HG02852 (cell line): ENCODE measurements at regions not wholly inside any gene's neighbourhood (a gene's known extent, or its start where the extent isn't known, plus 50 kb on each side); places are given as distances from the start of the nearest gene placed in this dataset.
"Not testable (repeated sequence)": the region's sequence is repeated elsewhere in the genome, so short reads cannot be mapped to it uniquely, and the experiment has no call there.

Experiments used
- ATAC-seq: cut with Tn5 transposase; IDR thresholded peaks from one replicate; pipeline ENCODE4 v1.9.1; 2021; ENCODE audit warnings: mild to moderate bottlenecking, moderate library complexity; ENCODE audit not compliant: unreplicated experiment

DNA sequence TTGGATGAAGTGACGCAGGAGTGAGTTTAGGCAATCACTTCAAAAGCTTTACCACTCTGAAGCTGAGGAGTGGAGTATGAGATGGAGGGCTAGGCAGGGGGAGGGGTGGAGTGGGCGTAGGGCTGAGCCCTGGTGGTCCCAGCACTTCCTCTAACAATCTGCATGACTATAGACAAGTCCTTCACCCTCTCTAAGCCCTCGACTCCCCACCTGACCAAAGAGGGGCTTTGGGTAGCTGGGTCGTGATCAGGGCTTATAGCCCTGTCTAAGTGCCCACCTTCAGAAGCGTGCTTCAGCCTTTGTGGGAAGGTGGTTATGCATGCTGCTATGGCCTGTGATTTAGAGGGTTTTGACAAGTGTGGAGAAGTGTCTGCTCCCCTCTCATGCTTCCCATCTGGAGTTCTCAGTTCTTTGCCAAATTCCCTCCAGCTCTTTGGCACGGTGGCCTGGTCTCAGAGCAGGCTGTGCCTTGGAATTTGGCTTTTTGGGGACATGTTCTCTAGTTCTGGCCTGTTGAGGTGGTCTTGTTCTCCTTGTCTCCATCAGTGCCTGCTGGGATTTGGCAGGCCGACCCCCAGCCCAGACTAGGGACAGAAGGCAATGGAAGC, 53.0 kb downstream of the ACTBL2 start:
- no peak for ATAC-seq

DNA sequence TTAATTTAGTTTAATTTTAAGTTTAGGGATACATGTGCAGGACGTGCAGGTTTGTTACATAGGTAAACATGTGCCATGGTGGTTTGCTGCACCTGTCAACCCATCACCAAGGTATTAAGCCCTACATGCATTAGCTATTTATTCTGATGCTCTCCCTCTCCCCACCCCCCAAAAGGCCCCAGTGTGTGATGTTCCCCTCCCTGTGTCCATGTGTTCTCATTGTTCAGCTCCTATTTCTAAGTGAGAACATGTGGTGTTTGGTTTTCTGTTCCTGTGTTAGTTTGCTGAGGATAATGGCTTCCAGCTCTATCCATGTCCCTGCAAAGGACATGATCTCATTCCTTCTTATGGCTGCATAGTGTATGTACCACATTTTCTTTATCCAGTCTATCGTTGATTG, 53.6 kb downstream of the ACTBL2 start:
- not testable (repeated sequence) for ATAC-seq

DNA sequence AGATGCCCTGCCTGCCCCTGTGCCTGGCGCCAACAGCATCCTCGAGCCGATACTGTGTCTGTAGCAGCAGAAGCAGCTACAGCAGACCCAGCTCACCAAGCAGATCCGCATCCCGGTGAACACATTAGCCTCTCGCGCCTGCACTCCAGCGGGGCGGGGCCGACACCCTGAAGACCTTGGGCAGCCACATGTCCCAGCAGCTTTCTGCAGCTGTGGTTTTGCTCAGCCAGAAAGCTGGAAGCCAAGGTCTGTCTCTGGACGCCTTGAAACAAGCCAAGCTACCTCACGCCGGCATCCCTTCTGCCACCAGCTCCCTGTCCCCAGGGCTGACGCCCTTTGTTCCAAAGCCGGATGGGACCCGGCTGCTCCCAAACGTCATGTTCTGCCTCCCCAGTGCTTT, 59.6 kb downstream of the ACTBL2 start:
- ATAC-seq, result no peak

DNA sequence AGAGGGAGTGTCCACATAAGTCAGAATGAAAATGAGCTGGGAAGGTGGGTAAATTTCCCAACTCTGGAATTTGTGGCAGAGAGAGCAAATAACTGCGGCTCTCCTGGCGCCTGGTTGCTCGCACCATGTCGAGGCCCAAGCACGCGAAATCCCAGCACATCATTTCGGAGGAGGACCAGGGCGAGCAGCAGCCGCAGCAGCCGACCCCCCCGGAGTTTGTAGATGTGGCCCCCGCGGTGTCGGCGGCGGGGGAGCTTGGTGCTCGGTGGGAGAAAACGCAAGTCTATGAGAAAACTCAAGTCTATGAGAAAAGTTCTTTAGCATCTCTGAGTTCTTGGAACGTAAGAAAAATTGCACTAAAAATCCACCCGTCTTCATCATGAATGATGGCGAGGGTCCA, 60.3 kb downstream of the ACTBL2 start:
- no peak for ATAC-seq

DNA sequence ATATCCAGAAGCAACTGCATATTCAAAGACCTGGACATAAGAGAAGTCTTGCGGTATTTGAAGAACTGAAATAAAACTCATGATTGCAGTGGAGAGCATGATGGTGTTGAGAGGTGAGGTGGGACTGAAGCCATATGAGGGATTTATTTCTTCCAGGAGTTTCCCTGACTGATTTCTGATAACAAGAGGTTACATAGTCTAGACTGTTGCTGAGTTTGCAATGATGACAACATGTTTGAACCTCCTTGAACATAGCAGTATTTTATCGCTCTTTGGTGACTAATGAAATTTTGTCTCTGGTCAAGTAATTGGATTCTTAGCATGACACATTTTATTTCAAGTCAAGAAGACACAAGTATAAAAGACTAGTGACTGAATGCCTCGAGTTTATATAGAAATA, 61.8 kb downstream of the ACTBL2 start:
- no peak for ATAC-seq

DNA sequence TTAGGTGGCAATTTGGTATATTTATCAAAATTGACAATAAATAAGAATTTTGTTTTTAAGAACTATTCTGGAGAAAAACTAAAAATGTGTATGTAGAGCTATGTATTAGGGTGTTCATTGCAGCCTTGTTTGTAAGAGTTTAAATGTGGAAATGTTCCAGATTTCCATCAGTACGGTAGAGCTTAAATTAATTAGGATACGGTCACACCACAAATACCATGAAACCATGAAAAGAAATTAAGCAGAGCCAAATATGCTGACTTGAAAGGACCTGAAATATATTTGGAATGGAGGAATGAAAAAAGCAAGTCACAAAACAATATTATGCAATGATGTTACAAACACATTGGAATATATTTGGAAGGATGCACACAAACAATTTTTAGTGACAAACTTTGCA, 64.6 kb downstream of the ACTBL2 start:
- ATAC-seq, result no peak

DNA sequence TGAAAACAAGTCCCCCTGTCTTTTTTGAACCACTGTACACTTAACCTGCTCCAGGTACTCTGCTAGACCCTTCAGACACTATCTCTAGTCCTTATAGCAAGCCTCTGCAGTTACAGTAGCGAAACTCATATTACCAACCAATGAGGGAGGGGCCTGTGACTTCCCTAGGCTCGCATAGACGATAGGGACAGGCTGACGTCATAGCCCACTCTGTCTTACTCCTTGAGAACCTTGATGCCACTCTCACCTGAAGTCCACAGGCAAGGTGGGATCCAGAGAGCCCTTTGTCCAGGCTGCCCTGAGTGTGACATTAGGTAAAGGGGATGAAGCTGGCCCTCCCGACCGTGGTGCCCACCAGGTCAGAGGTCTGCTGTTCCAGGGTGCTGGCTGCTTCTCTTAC, 65.3 kb downstream of the ACTBL2 start:
- ATAC-seq, result no peak

DNA sequence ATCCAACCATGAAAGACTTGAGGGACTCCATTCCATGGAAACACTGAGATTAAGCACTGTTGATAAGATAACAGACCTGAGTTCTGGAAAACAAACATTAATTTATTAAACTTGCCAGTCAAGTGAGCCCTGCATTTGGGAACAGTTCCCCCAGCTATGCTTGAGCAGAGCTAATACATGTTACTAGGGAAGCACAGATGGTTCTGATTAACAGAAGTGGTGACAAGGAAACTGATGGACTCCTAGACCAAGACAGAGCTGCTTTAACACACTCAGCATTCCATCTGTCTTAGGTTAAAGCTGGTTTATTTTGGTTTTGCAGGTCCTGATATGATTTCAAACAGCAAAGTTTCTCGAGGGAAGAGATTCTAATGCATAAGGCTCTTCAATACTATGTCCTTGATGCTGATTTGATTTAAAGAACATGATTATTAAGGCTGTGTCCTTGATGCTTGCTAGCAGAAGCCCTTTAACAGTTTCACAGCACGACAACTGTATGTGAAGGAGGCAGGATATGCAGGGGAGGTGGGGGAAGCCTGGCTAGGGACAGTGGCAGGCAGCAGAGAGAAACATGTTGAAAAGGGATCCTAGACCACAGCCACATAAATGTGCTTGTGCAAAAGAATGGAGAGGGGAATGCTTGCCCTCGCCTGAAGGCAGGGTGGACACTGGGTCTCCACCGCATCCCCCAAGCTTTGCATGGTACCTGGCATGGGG, 66.2 kb downstream of the ACTBL2 start:
- no peak for ATAC-seq

DNA sequence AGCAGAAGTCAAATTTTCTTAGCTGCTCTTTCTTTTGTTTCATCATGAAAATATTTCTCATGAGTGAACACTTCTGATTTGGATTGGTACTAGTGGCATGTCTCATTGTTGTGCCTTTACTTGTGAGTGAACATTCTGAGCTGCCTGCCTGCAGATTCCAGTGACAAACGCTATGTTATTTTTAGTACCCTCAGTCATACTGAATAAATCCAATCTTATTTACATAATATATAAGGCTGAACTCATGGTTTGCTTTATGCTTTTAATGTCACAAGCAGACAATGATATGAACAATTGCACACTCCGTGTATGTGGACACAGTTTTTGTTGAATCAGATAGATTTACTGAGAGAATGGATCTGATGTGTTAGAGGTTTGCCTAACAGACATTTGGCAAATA, 67.8 kb downstream of the ACTBL2 start:
- ATAC-seq, result no peak

DNA sequence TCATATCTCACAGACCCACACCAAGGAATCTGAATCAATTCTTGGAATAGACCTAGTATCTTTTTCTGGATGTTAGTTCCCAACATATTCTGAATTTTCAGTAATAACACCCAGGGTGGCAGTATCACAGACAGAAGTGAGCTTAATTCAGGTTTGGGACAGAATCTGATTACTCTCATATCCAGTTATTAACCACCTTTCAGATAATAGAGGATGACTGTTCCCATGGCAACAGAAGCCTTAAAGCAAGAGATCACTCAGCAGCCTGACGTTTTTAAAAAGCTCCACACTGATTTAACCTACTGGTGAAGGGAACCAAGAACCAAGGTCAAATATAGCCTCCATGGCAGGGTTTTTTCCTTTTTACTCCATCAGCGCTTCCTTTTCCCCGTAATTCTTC, 68.4 kb downstream of the ACTBL2 start:
- no peak for ATAC-seq

DNA sequence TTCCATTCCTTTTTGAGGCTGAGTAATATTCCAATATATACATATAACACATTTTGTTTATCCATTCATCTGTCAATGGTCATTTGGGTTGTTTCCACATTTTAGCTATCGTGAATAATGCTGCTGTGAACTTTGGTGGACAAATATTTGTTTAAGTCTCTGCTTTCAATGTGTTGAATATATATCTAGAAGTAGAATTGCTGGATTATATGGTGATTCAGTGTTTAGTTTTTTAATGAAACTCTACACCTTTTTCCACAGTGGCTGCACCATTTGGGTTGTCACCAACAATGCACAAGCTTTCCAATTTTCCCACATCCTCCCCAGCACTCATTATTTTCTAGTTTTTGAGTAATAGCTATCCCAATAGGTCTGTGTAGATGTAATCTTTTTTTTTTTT, 69.5 kb downstream of the ACTBL2 start:
- no peak for ATAC-seq

DNA sequence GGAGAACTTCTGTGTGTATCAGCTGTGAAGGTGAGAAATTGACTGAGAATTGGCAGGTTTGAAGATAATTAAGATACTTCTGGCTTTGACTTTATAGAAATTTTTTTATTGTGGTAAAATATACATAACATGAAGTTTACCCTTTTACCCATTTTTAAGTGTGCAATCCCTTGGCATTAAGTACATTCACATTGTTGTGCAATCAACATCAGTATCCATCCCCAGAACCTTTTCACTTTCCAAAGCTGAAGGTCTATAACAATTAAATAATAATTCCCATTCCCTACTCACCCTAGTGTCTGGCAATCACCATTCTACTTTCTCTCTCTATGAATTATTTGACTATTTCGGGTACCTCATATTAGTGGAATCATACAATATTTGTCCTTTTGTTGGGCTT, 69.9 kb downstream of the ACTBL2 start:
- no peak for ATAC-seq

DNA sequence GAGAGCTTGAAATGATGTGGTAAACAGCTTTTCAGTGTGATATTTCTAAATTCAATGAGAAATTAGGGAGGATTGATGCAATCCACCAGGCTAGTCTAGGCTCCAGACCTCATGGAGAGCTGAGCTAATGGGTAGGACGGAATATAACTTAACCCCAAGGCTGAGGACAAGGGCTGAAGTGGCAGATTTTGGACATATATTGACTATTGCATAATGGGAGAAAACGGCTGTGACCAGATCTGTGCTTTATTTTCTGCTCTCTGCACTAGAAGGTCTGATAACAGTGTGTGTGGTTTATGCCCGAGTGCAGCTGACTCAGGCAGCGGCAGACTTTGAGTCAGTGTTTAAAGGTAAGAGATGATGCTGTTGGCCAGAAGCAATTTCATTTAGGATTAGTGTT, 70.6 kb downstream of the ACTBL2 start:
- no peak for ATAC-seq

DNA sequence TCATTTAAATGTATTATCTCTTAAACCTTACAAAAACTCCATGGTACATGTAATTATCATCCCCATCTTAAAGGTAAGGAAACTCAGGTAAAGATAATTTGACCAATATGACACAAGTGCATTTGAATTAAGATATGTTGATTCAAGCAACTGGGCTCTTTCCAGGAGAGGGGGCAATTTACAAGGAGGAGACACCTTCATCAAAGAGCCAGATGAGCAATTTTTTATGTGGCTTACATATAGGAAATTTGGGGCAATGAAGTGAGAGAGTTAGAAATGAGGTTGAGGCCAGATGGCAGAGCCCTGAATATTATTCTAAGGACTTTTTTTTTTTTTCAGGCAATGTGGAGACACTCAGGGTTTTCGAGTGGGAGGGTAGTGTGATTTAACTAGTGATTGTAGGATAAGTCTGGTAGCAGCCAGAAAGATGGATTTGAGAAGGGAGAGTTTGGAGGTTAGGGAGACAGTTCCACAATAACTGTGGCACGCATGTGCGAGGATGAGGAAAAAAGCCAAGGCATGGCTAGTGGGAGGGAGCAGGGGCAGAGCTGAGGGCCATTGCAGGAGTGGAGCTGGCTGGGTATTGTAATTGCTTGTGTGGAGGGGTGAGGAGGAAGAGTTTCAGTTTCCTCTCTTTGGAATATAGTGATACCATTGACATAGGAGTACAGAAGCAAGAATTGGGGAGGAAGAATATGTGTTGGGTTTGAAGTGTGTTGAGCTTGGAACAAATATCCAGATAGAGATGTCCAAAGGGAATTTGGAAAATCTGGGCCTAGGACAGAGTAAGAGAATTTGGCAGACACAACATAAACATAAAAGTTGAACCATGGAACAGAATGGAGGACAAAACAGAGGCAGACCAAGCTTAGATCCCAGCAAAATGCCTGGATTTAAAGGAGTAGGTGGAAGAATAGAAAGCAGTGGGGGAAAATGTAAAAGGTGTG, 72.0 kb downstream of the ACTBL2 start:
- no peak for ATAC-seq

DNA sequence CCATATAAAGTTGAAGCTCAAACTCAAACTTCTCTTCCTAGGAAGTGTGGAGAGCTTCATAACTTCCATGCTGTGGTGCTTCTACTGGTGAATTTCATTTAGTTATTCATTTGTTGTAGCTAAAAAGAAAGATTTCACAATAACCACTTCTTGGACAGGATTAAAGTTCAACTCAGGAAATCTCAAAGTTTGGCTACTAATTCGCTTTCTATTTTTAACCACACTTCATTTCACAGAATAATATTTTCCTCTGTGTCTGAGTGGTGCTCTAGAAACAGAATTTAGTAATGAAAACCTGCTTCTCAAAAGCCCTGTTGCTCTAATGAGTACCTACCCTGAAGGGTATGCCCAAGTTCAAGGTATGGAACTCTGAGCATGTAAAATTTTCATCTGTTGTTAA, 73.9 kb downstream of the ACTBL2 start:
- no peak for ATAC-seq

DNA sequence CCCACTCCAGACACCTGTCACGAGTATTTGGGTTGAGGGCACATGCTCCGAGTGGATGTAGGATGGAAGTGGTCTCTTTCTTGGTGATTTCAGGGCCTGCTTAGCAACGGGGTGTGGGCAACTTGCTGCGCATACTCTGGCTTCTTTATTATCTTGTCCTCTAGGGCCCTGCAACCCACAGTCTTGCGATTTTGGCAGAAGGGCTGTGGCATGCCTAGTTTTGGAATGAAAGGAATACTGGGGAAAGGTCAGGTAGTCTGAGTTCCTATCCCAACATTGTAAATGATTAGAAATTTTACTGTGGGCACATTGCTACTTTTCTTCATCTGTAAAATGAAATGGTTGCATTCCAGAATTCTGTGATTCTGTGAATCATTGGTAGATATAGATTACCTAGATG, 74.3 kb downstream of the ACTBL2 start:
- no peak for ATAC-seq

DNA sequence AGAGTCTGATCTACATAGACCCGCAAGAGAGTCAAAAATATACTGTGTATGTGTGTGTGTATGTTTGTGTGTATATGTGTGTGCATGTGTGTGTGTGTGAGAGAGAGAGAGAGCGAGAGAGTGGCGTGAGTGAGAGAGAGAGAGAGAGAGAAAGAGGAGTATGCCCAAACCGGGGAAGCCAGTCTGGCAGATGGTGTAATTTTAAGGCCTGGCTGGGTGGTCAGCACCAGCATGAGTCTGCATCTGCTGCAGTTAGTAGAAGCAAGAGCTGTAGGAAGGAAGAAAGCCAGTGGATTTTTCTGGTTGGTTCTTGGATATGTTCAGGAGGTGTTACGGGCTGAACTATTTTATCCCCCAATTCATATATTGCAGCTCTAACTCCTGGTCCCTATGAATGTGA, 75.2 kb downstream of the ACTBL2 start:
- ATAC-seq, result no peak

DNA sequence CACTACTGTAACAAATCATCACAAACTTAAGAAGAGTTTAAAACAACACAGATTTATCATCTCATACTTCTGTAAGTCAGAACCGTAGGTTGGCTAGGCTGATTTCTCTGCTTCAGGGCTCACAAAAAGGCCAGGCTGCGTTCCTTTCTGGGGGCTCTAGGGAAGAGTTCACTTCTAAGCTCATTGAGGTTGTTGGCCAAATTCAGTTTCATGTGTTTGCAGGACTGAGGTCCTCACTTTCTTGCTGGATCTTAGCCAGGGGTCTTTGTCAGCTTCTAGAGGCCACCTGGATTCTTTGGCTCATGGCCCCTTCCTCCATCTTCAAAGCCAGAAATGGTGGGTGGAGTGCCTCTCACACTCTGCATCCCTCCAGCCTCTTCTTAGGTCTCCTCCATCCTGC, 76.0 kb downstream of the ACTBL2 start:
- ATAC-seq, result no peak

DNA sequence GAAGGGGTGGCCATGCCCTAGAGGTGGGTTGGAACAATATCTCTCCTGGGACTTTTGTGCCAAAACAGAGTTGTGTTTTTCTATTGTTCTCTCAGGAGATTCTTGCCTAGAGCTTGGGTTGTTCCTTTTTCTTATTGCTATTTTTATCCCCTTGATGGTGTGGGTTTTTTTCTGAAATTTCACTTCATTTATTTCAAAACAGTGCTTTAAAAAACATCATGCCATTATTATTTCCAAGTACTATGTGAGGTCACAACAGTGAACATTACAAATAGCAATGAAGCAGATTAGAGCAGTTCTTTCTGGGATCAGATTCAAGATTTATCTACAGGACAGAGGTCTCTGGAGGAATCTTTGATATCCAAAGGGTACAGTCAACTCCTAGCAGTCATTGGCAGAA, 76.6 kb downstream of the ACTBL2 start:
- ATAC-seq, result no peak

DNA sequence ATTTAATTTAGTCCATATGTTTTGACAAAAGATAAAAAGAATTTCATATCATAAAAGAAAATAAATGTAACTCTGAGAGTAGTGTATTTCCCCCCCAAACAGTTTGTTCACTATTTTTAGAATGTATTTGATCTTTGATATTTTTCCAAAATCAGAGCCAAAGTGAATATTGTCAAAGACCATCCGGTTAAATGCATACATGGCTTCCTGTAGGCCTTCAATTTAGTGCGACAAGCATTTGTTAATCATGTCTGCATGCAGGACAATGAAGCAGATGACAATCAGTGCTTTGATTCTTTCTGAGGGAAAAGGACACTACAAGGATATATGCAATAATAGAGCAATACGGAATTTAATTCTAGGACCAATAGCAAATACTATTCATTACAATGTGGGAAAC, 79.8 kb downstream of the ACTBL2 start:
- no peak for ATAC-seq

DNA sequence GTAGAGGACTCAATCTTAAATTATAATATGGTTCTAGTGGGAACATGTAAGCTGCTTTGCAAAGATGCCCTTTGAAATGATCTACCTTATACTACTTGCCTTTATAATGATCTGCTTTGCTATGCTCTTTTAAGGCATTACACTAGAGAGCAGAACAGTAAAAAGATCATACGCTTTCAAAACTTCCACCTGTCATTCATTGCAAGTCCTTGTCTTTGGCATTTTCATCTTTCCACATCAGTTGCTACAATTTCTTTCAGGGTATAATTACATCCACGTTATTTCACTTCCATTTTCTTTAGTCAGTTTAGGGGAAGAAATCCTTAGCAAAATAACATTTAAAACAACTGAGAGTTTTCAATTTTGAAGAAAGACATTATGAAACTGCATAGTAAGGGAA, 80.3 kb downstream of the ACTBL2 start:
- ATAC-seq, result no peak
